Glutamatergic neuron (in vitro differentiated cells): ENCODE measurements at regions not wholly inside any gene's neighbourhood (a gene's known extent, or its start where the extent isn't known, plus 50 kb on each side); places are given as distances from the start of the nearest gene placed in this dataset.

ENCODE experiments used
- DNase-seq: peaks from one replicate; pipeline ENCODE4 v3.0.0; 2022
- H3K27ac Mint-ChIP-seq: one replicate; pipeline ENCODE4 v1.8.0; 2020; ENCODE audit warnings: mild to moderate bottlenecking, mixed read lengths, inconsistent platforms; ENCODE audit not compliant: unreplicated experiment
- H3K27me3 Mint-ChIP-seq: one replicate; pipeline ENCODE4 v1.8.0; 2020; ENCODE audit warnings: mild to moderate bottlenecking, moderate library complexity, mixed read lengths, inconsistent platforms; ENCODE audit not compliant: unreplicated experiment
- H3K36me3 Mint-ChIP-seq: one replicate; pipeline ENCODE4 v1.8.0; 2020; ENCODE audit warnings: mild to moderate bottlenecking, mixed read lengths, inconsistent platforms; ENCODE audit not compliant: unreplicated experiment
- H3K4me1 Mint-ChIP-seq: one replicate; pipeline ENCODE4 v1.8.0; 2020; ENCODE audit warnings: mild to moderate bottlenecking, low read depth, mixed read lengths, inconsistent platforms; ENCODE audit not compliant: unreplicated experiment
- H3K4me3 Mint-ChIP-seq: one replicate; pipeline ENCODE4 v1.8.0; 2020; ENCODE audit warnings: mild to moderate bottlenecking, mixed read lengths, inconsistent platforms; ENCODE audit not compliant: unreplicated experiment
- H3K9me3 Mint-ChIP-seq: one replicate; pipeline ENCODE4 v1.8.0; 2020; ENCODE audit warnings: mild to moderate bottlenecking, moderate library complexity, mixed read lengths, inconsistent platforms; ENCODE audit not compliant: unreplicated experiment
- CTCF ChIP-seq: fragments of 200-600 bp; sonication (generic); IDR thresholded peaks from one replicate; pipeline ENCODE4 v1.5.0; 2021; ENCODE audit not compliant: partially characterized antibody, unreplicated experiment

- no peaks in the 10 kb centered on the region for H3K4me1 Mint-ChIP-seq
- no peak for DNase-seq
- H3K27me3 Mint-ChIP-seq = peaks cover 5% of the 10 kb centered on the region
- H3K36me3 Mint-ChIP-seq = peaks cover 1% of the 10 kb centered on the region
- no peak for TF ChIP-seq CTCF
- H3K9me3 Mint-ChIP-seq = peaks cover 4% of the 10 kb centered on the region
- H3K4me3 Mint-ChIP-seq = no peak overlapping the region
- no peak overlapping the region for H3K27ac Mint-ChIP-seq
Observed at GRCh38 chr22:22384668-22385244, 123.8 kb downstream of the ZNF280B start.

GRCh38 chr22:22386602-22387385 lies 121.7 kb downstream of the ZNF280B start:
- no peak for TF ChIP-seq CTCF
- no peak for DNase-seq
- Mint-ChIP-seq H3K36me3 (no peaks in the 10 kb centered on the region), H3K27me3 (peaks cover 7% of the 10 kb centered on the region), H3K27ac (no peak overlapping the region), H3K4me1 (no peaks in the 10 kb centered on the region), H3K9me3 (peaks cover 2% of the 10 kb centered on the region), H3K4me3 (no peak overlapping the region)

GRCh38 chr22:22387386-22387736 lies 121.2 kb downstream of the ZNF280B start:
- H3K4me1 Mint-ChIP-seq = no peaks in the 10 kb centered on the region
- peaks cover 2% of the 10 kb centered on the region for H3K9me3 Mint-ChIP-seq
- no peaks in the 10 kb centered on the region for H3K36me3 Mint-ChIP-seq
- no peak overlapping the region for H3K4me3 Mint-ChIP-seq
- H3K27ac Mint-ChIP-seq = no peak overlapping the region
- no peak for DNase-seq
- H3K27me3 Mint-ChIP-seq = peaks cover 8% of the 10 kb centered on the region
- TF ChIP-seq CTCF = no peak

GRCh38 chr22:22388090-22388489 lies 120.5 kb downstream of the ZNF280B start:
- Mint-ChIP-seq H3K4me1 (no peaks in the 10 kb centered on the region), H3K4me3 (no peak overlapping the region), H3K36me3 (no peaks in the 10 kb centered on the region), H3K27me3 (peaks cover 11% of the 10 kb centered on the region), H3K9me3 (peaks cover 2% of the 10 kb centered on the region), H3K27ac (no peak overlapping the region)
- no peak for TF ChIP-seq CTCF
- no peak for DNase-seq

GRCh38 chr22:22388494-22388893 lies 120.0 kb downstream of the ZNF280B start:
- Mint-ChIP-seq H3K4me3 (no peak overlapping the region), H3K27ac (no peak overlapping the region), H3K9me3 (peaks cover 5% of the 10 kb centered on the region), H3K4me1 (no peaks in the 10 kb centered on the region), H3K27me3 (peaks cover 11% of the 10 kb centered on the region), H3K36me3 (no peaks in the 10 kb centered on the region)
- no peak for DNase-seq
- no peak for TF ChIP-seq CTCF
